ENCODE measurements at regions not wholly inside any gene's neighbourhood (a gene's known extent, or its start where the extent isn't known, plus 50 kb on each side); places are given as distances from the start of the nearest gene placed in this dataset.

DNA sequence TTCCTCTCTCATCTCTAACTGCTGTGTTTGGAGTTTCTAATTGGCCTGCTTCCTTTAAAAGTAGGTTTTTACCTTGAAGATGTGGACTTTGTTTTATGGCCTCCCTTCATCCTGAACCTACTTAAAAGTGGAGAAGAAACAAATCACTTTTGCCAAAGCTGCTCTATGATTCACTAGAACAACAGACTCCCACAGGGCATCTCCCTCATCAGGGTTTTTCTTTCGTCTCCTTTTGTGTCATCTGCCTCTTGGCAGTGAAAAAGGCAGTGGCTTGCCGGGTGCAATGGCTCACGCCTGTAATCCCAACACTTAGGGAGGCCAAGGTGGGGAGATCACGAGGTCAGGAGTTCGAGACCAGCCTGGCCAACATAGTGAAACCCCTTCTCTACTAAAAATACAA, 186.6 kb upstream of the MTNR1B start:
- intact Hi-C loops (cut with DNase I, micrococcal nuclease), result no loop called here
- ATAC-seq, result no peak
- DNase-seq, result no peak

DNA sequence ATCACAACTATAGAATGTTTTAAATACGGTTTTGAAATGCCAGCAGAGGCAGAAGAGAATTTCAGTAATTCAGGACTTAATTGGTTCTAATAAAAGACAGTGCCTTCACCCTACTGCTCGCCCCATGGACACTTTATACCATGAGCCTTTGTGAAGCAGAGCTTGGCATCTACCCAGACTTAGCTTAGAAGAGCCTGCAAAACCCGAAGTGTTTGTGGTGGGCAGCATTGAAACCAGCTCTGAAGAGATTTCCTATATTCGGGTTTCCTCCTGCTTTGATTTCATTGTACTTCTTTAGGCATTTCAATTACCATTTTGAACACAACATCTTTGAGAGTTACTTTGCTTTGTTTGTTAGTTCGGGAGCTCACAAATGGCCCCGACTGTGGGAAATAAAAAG, 185.1 kb upstream of the MTNR1B start:
- no peak for ATAC-seq
- intact Hi-C loops (cut with DNase I, micrococcal nuclease), result no loop called here
- no peak for DNase-seq

DNA sequence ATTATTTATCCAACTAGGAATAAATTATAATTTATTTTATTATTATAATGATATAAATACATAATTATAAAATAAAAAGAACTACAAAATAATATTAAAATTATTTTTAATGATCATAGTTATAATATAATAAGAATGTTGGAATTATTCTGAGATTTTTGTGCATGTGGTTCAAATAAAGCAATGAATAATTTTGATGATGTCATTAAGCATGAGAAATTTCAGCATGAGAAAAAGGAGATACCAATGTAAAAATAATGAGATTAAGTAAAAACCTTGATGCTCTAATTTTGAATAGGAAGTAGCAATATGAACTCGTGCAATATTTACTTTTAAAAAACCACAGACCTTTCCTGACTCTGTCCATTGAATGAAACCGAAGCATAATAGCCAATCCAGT, 181.8 kb upstream of the MTNR1B start:
- no peak for DNase-seq
- intact Hi-C loops (cut with DNase I, micrococcal nuclease), result no loop called here
- no peak for ATAC-seq

DNA sequence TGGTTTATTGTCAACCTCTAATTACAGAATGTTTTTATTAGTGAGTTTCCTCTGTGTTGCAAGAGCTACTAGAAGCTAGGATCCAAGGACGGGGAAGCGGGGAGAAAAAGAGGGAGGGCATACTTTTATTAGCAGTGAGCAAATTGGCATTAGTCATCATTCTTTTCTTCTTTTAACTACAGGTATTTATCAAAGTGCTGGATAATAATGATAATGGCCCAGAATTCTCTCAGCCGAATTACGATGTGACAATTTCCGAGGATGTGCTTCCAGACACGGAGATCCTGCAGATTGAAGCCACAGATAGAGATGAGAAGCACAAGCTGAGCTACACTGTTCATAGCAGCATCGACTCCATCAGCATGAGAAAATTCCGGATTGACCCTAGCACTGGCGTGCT, 179.7 kb upstream of the MTNR1B start:
- DNase-seq, result no peak
- ATAC-seq, result no peak
- intact Hi-C loops (cut with DNase I, micrococcal nuclease), result no loop called here

DNA sequence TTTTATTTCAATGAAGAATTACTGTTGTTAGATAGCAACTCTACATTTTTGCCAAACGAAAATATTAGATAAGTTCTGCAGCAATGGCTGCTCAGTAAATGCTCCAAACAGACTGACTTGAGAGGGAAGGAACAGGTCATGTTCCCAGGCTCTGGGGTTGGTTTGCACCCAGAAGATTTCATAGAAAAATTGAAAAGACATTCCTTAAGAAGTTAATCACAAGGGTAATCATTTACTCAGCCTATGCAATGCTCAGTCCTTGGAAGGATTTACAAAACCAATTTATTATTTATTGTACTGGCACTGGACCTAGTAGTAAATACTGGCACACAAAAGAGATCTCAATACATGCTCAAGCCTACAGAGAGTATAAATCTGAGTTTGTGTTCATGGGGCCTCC, 179.1 kb upstream of the MTNR1B start:
- ATAC-seq (no peak), DNase-seq (no peak)
- intact Hi-C loops (cut with DNase I, micrococcal nuclease), result no loop called here

DNA sequence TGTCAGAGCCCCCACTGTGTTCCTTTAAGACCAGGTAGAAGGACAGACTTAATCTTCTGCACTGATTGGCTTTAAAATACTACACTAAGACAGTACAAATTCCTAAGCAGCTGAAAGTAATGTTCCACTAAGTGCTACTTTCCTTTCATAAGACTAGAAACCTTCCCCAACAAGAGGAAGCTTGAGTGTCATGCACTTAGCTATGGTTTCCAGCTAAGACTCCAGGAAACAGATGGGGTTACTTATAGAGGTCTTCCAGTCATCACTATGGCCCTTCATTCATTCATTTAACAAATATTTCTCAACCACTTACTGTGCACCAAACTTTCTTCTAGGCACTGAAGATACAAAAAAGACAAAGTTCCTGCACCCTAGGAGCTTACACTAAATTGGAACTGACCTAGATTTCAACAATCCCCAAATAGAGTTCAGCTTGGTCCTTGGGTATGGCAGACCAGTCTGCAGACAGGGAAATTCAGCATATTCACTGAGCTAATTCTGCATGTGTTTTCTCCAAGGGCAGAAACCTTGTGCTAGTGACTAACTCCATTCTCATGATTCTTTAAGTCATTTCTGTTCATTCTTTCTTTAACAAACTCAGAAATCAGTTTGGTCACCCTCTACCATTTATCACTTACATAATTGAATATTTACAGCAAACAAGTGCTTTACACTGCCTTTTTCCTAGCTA, 178.4 kb upstream of the MTNR1B start:
- ATAC-seq, result no peak
- intact Hi-C loops (cut with DNase I, micrococcal nuclease), result no loop called here
- DNase-seq, result no peak

DNA sequence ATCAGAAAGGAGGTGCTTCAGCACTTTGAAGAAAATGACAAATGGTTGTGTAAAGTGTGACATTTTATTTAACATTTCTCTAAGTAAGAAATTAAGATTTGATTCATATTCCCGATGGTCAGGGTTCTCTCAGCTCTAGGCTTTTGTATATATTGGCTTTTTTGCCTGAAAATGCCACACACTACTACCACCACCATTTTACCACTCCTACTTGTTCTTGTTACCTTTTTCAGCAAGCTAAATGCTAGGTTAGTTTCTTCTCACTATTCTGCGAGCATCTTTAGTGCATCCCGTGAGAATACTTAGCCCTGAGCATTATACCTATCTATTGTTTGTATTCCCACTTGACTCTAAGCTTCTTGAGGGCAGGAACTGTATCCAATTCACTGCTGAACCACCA, 177.6 kb upstream of the MTNR1B start:
- intact Hi-C loops (cut with DNase I, micrococcal nuclease), result no loop called here

DNA sequence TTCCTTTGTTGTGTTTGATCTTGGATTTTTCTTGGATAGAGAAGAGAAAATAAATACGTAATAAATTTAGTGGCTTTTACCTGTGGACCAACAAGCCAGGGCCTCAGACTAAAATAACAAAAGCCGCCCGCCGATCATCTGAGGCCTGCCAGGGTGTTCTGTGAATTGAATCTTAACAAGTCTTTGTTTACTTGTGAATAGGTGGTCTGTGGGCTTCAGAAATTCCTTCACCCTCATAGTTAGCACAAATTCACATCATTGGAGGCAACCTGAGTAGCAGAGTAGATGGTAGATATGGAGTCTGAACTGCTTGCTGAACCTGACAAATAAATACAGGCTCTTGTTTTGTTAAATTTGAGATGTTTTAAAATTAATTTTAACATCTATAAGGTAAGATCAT, 176.3 kb upstream of the MTNR1B start:
- intact Hi-C loops (cut with DNase I, micrococcal nuclease), result no loop called here
- ATAC-seq (no peak), DNase-seq (no peak)

More for the DNA sequence above, 177.6 kb upstream of the MTNR1B start:
- no peak for DNase-seq
- ATAC-seq, result no peak

DNA sequence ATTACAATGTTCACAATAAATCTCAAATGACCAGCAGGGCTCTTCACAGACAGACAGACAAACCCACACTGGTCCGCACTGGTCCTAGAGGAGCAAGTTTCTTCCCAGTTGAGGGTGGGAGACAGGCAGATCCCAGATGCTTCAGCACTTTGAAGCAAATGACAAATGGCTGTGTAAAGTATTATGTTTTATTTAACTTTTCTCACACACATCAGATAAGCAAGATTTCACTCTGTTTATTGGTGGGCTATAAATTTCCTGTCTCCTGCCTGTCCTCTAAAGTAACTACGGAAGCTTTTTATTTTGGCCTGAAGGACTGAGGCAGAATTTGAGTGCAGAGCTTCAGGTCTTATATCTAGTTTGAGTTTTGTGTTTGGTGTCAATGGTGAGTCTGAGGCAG, 174.7 kb upstream of the MTNR1B start:
- DNase-seq (no peak), ATAC-seq (no peak)
- intact Hi-C loops (cut with DNase I, micrococcal nuclease), result no loop called here

DNA sequence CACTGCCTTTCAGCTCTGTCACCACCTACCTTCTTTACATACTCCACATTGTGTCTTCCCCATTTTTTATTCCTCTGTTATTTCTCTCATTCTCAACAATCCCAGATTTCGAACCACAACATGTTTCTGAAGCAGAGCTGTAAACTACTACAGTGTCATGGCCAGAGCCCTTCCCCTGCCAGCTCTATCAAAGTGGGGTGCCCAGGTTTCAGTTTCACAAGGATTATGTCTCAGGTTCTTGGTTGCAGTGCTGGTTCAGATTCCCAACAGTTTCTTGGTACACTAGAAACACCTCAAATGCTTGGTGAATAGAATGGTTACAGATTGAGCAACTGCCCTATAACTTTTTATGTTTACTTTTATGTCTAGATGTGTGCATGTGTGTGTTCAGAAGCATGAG, 172.7 kb upstream of the MTNR1B start:
- intact Hi-C loops (cut with DNase I, micrococcal nuclease), result no loop called here
- ATAC-seq (no peak), DNase-seq (no peak)

DNA sequence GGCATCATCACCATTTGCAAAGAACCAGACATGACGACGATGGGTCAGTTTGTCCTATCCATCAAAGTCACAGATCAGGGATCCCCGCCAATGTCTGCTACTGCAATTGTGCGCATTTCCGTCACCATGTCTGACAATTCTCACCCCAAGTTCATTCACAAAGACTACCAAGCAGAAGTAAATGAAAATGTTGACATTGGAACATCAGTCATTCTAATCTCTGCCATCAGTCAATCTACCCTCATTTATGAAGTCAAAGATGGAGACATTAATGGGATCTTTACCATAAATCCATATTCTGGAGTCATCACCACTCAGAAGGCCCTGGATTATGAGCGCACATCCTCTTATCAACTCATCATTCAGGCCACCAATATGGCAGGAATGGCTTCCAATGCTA, 171.6 kb upstream of the MTNR1B start:
- intact Hi-C loops (cut with DNase I, micrococcal nuclease), result no loop called here
- ATAC-seq (no peak), DNase-seq (no peak)

DNA sequence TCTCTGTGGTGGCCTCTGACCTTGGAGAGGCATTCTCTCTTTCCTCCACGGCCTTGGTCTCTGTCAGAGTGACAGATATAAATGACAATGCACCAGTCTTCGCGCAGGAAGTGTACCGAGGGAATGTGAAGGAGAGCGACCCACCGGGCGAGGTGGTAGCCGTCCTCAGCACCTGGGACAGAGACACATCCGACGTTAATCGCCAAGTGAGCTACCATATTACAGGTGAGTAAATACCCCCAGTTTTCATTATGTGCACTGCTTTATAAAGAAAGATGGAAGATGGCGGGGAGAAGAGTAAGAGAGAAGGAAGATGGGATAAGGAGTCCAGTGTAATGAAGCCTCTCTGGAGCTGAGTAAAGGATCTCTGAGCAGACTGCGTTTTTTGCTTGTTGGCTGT, 167.8 kb upstream of the MTNR1B start:
- no peak for ATAC-seq
- intact Hi-C loops (cut with DNase I, micrococcal nuclease), result no loop called here
- no peak for DNase-seq

DNA sequence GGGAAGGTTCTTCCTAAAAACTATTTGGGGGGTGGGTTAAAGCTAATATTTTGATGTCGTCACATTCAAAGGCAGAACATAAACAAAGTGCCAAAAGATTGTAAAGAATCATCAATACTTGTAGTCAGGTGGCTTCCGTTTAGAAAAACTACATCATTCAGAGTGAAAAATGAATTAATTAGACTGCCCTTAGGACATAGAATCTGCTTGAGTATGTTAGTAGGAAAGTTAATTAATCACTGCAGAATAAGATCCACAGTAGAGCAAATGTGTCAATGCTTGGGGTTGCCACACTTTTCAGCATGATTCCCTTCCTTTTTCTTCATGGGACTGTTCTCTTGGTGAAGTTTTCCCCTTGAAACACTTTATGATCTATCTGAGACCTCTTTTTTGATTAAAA, 166.8 kb upstream of the MTNR1B start:
- no peak for DNase-seq
- ATAC-seq, result no peak
- intact Hi-C loops (cut with DNase I, micrococcal nuclease), result no loop called here

DNA sequence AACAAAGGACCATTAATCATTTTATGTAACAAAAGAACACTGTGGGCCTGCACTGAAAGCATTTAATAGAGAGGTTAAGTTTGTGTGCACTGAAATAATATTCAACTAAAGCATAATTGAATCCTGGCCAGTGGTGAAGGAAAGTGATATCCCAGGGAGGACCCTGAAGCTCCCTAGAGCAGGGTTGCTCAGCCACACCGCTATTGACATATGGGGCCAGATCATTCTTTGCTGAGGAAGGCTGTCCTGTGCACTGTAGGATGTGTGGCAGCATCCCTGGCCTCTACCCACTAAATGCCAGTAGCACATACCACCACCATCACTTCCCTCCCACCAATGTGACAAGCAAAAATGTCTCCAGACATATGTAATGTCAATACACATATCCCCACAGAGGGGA, 166.1 kb upstream of the MTNR1B start:
- ATAC-seq (no peak), DNase-seq (no peak)
- intact Hi-C loops (cut with DNase I, micrococcal nuclease), result no loop called here

DNA sequence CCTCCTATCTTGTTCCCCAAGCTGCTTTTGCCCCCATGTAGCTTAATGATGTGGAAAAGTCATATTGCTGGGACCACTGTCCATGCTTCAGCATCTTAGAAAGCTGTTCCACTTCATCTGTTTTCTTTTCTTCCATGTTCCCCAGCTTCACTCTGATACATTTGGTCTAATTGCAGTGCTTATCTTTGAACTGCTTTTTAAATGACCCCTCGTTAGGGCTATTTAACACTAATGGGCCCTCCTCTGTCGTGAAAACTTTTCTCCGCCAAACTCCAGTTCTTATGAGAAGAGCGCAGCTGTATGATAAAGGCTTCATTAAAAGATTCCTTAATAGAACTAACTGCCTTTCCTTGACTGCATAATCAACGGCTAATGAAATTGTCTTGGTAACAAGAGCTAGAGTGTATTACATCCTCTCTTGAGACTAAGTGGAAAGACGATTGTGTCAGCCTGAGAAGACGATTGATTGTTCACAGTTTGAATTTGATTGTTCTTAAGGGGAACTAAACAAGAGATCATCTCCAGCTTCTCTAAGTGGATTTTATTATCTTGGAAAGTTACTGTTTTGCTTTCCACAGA, 165.0 kb upstream of the MTNR1B start:
- DNase-seq, result no peak
- intact Hi-C loops (cut with DNase I, micrococcal nuclease), result no loop called here
- ATAC-seq, result no peak

DNA sequence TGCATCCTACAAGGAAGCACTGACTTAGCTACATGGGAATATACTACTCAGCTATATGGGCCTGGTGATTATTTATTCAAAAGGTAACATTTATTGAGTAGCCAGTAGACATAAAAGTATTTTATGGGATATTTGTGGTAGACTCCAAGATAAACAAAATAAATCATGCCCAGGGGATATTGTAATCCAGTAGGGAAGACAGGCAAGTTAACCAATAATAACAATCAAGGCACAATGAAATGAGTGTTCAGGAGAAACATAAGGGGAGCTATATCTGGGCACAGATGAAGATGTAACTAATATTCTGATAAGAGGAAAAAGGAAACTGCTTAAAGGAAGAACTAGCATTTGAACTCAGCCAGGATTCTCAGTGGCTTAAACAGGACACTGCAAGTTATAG, 161.4 kb upstream of the MTNR1B start:
- DNase-seq (no peak), ATAC-seq (no peak)
- intact Hi-C loops (cut with DNase I, micrococcal nuclease), result no loop called here

DNA sequence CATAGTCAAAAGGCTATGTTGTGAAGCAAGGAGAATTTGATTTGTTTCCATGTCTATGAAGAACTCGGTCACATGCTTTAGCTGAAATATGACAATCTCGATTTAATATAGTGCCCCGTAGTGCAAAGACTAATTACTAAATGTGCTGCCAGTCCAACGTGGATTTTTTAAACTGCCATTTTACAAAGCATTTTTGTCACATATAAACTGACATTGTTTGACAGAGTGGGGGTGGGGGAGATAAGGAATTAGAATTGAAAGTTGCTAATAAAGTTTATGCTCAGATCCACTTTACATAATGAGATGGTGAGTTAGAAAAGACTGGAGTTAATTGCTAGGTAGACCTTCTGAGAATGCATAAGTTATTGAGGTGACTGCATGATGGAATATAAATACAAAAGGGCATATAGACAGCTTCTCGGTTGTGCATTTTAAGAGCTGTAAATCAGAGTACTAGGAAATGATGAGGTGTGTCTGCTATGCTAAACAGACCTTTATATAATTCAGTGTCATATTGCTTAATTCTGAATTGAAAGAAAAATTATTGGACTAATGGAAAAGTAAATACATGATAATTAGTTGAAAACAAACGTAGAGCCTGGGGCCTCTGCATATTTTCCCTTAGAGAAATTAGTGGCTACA, 158.9 kb upstream of the MTNR1B start:
- ATAC-seq (no peak), DNase-seq (no peak)
- intact Hi-C loops (cut with DNase I, micrococcal nuclease), result no loop called here

DNA sequence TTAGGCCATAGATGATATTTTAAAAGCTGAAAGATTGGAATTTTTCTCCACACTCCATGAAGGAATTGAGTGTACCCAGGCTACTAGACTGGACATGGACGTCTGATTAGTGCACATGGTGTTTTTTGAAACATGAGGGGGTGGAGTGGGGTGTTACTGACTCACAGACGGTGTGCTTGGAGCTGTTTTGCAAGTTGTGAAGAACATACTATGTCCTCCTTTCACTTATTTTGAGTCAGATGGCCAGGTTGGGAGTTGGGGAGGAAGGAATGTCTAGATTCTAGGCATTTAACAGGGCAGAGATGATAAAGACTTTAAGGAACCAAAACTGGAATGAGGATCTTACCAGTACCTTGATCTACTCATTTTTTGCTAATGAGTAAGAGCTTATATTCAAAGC, 158.1 kb upstream of the MTNR1B start:
- ATAC-seq (no peak), DNase-seq (no peak)
- intact Hi-C loops (cut with DNase I, micrococcal nuclease), result no loop called here

DNA sequence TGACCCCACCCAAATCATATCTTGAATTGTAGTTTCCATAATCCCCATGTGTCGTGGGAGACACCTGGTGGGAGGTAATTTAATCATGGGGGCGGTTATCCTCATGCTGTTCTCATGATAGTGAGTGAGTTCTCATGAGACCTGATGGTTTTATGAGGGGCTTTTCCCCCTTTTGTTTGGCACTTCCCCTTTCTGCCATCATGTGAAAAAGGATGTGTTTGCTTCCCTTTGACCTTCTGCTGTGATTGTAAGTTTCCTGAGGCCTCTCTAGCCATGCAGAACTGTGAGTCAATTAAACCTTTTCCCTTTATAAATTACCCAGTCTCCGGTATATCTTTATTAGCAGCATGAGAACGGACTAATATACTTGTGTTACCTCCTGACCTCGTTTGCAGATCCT, 156.6 kb upstream of the MTNR1B start:
- intact Hi-C loops (cut with DNase I, micrococcal nuclease), result no loop called here
- no peak for ATAC-seq
- DNase-seq, result no peak

DNA sequence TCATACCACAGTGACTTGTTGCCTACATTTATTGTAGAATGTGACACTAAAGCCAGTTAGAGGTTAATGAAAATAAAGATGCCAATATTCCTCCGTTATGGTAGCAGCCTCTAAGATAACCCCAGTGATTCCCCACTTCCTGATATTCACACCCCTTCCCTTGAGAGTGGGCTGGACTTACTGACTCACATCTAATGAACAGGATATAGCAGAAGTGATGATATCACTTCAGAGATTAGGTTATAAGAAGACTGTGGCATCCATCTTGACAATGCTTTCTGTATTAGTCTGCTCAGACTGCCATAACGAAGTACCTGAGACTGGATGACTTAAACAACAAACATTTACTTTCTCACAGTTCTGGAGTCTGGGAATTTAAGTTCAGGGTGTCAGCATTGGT, 149.6 kb upstream of the MTNR1B start:
- intact Hi-C loops (cut with DNase I, micrococcal nuclease), result no loop called here
- no peak for ATAC-seq
- no peak for DNase-seq

DNA sequence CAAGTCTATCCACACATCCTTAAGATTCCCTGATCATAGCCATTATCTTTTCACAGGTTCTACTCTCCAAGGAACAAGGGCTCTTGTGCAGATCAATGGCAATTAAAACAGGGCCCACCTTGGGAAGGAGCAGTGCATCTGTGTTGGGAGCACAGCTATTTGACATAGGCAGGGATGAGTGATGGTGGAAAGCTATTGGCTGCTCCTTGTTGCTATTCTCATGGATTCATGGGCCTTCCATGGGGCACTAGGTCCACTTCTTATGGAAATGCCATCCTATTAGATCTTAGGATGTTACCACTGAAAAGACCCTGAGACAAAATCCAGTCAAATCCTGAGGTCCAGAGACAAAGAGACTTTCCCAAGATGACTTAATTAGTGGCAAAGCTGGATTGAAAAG, 148.6 kb upstream of the MTNR1B start:
- intact Hi-C loops (cut with DNase I, micrococcal nuclease), result no loop called here
- ATAC-seq (no peak), DNase-seq (no peak)

Data from left colon (tissue), 2 donors.